ENCODE measurements at regions not wholly inside any gene's neighbourhood (a gene's known extent, or its start where the extent isn't known, plus 50 kb on each side); places are given as distances from the start of the nearest gene placed in this dataset.

- TF ChIP-seq CTCF (IDR thresholded peaks at IDR 0.05; ENCODE audit: extremely low read depth, insufficient read depth, missing control alignments), result no peak
- DNase-seq (ENCODE audit: low spot score), result no peak
- in situ Hi-C loops (cut with MboI; ENCODE audit: low pct_unique_long_range_greater_than_20kb, low sequenced_read_pairs, unreplicated experiment), result no loop called here
These were observed 315.0 kb upstream of the SPRY2 start for GRCh38 chr13:80655778-80656511.

GRCh38 chr13:80654638-80655249 lies 313.8 kb upstream of the SPRY2 start:
- in situ Hi-C loops (cut with MboI; ENCODE audit: low pct_unique_long_range_greater_than_20kb, low sequenced_read_pairs, unreplicated experiment), result no loop called here
- no peak for TF ChIP-seq CTCF (IDR thresholded peaks at IDR 0.05; ENCODE audit: extremely low read depth, insufficient read depth, missing control alignments)
- DNase-seq (ENCODE audit: low spot score), result no peak

- no peak for DNase-seq (ENCODE audit: low spot score)
- in situ Hi-C loops (cut with MboI; ENCODE audit: low pct_unique_long_range_greater_than_20kb, low sequenced_read_pairs, unreplicated experiment), result no loop called here
These were observed 308.3 kb upstream of the SPRY2 start for GRCh38 chr13:80649274-80649673.

DNA sequence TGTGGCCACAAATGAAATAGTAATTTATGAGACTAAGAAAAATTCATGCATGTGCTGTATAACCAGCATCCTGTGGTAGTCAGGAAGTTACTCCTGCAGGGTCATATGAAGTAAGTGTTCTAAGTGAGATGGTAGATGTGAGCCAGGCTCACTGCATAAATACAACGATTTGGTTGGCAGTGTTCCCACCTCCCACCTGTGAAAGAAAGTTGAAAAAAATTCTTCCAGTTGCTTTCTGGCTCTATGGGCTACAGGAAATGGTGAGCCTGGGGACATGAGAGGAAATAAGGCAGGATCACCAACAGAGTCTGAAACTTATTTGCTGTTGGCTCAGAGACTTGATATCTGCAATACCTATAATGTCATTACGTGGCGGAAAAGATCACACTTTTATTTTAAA lies 301.7 kb upstream of the SPRY2 start:
- no peak for TF ChIP-seq CTCF (IDR thresholded peaks at IDR 0.05; ENCODE audit: extremely low read depth, insufficient read depth, missing control alignments)
- in situ Hi-C loops (cut with MboI; ENCODE audit: low pct_unique_long_range_greater_than_20kb, low sequenced_read_pairs, unreplicated experiment), result no loop called here

More at GRCh38 chr13:80649274-80649673, 308.3 kb upstream of the SPRY2 start:
- no peak for TF ChIP-seq CTCF (IDR thresholded peaks at IDR 0.05; ENCODE audit: extremely low read depth, insufficient read depth, missing control alignments)

GRCh38 chr13:80633251-80633650 lies 292.3 kb upstream of the SPRY2 start:
- no peak for TF ChIP-seq CTCF (IDR thresholded peaks at IDR 0.05; ENCODE audit: extremely low read depth, insufficient read depth, missing control alignments)
- in situ Hi-C loops (cut with MboI; ENCODE audit: low pct_unique_long_range_greater_than_20kb, low sequenced_read_pairs, unreplicated experiment), result no loop called here
- DNase-seq (ENCODE audit: low spot score), result no peak

More for the DNA sequence above, 301.7 kb upstream of the SPRY2 start:
- DNase-seq (ENCODE audit: low spot score), result no peak

DNA sequence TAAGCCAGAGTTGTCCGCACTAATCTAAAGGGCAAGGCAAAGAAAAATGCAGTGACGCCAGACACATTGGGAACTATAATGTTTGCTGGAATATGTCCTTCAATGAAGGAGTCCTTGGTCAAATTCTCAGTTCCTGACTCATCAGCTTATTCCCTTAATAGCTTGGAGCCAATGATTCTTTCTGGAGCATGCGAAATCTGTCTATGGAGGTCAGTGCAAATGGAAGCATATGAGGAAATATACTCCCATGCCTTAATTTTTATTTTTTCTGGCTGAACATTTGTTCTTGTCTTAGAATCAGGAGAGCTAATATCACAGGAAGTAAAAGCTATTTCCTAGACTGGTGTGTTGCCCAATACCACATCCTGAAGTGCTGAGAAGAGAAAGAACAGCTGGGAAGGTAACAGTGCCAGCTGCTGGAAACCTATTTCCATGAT lies 289.8 kb upstream of the SPRY2 start:
- in situ Hi-C loops (cut with MboI; ENCODE audit: low pct_unique_long_range_greater_than_20kb, low sequenced_read_pairs, unreplicated experiment), result no loop called here
- TF ChIP-seq CTCF (IDR thresholded peaks at IDR 0.05; ENCODE audit: extremely low read depth, insufficient read depth, missing control alignments), result no peak
- DNase-seq (ENCODE audit: low spot score), result no peak
